Esophagus muscularis mucosa (tissue), 4 donors: ENCODE measurements at regions not wholly inside any gene's neighbourhood (a gene's known extent, or its start where the extent isn't known, plus 50 kb on each side); places are given as distances from the start of the nearest gene placed in this dataset.
"Not testable (repeated sequence)": the region's sequence is repeated elsewhere in the genome, so short reads cannot be mapped to it uniquely, and the experiment has no call there.

Experiments
- DNase-seq: peaks from one replicate; pipeline ENCODE4 v3.0.0-alpha.2; 2017; ENCODE audit errors: extremely low spot score
- H3K27ac ChIP-seq, 4 donors: fragments of 200-600 bp; sonication (generic); replicated peaks in 1 of 4; 1 replicate in 3 of 4; 2 replicates in 1 of 4; pipeline ENCODE4 v1.5.1; 2016 to 2019; ENCODE audit warnings: mild to moderate bottlenecking in 1 of 4
- H3K27me3 ChIP-seq, 4 donors: fragments of 200-600 bp; sonication (generic); one replicate each; pipeline versions ENCODE4 v1.5.1 to v1.6.0; 2016 to 2019
- H3K36me3 ChIP-seq, 4 donors: fragments of 200-600 bp; sonication (generic); one replicate each; pipeline ENCODE4 v1.5.1; 2016 to 2019
- H3K4me1 ChIP-seq, 4 donors: fragments of 200-600 bp; sonication (generic); one replicate each; pipeline ENCODE4 v1.5.1; 2016 to 2019
- H3K4me3 ChIP-seq, 4 donors: fragments of 200-600 bp; sonication (generic); 1 replicate in 2 of 4; 2 replicates in 2 of 4; pipeline ENCODE4 v1.5.1; 2016 to 2019; ENCODE audit warnings: mild to moderate bottlenecking in 4 of 4, moderate library complexity in 1 of 4
- H3K9me3 ChIP-seq, 4 donors: fragments of 200-600 bp; sonication (generic); 1 replicate in 3 of 4; 2 replicates in 1 of 4; pipeline ENCODE4 v1.5.1; 2016 to 2019
- CTCF ChIP-seq, 3 experiments: fragments of 200-600 bp in 2 of 3; fragments of 450-650 bp in 1 of 3; sonication (generic) in 2 of 3; IDR thresholded peaks; one replicate each; pipeline ENCODE4 v1.5.1; 2017 to 2019; ENCODE audit warnings: antibody characterized with exemption in 3 of 3, mild to moderate bottlenecking in 2 of 3, moderate library complexity in 1 of 3
- EP300 ChIP-seq: sonication (generic); formaldehyde crosslinking; IDR thresholded peaks from one replicate; pipeline ENCODE4 v1.6.1; 2017; ENCODE audit warnings: antibody characterized with exemption
- POLR2A ChIP-seq: fragments of 450-650 bp; IDR thresholded peaks from one replicate; pipeline ENCODE4 v1.6.1; 2017; ENCODE audit warnings: antibody characterized with exemption, moderate library complexity, mild to moderate bottlenecking, low read depth
- POLR2AphosphoS5 ChIP-seq, 2 donors: sonication (generic); formaldehyde crosslinking; IDR thresholded peaks; one replicate each; pipeline ENCODE4 v1.6.1; 2017; ENCODE audit warnings: antibody characterized with exemption in 2 of 2
- WGBS: methylation state at CpG from one replicate; pipeline ENCODE4 v1.1.5; 2018; 5-methylcytosine and 5-hydroxymethylcytosine counted together
- intact Hi-C: fragments of 100-400 bp; cut with DNase I; formaldehyde crosslinking; loops from one replicate; pipeline ENCODE4 v1.15.1; 2023

DNA sequence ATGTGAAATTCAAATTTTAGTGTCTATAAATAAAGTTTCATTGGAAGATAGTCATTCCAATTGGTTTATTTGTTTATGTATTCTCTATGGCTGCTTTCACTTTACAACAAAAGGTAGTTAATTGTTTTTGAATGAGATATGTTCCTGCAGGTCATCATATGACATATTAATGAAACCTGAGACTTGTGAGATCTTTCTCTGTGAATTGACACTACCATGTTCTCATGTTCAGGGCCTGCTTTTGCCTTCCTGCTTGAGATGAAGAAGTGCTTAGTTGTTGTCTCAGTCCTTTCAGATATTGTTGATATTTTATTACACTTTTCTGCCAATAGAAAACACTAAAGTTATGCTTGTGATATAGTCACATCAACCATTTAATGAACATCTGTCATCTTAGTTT is 132.5 kb downstream of the UTRN start:
- DNase-seq = no peak
- no peak for TF ChIP-seq EP300
- no peak for TF ChIP-seq POLR2A
- TF ChIP-seq POLR2AphosphoS5 (IDR thresholded peaks at IDR 0.05) = no peak
- TF ChIP-seq CTCF (IDR thresholded peaks at IDR 0.05) = no peak
- peaks cover 0 to 8% (median under 1%) of the 10 kb centered on the region in 4 donors for H3K36me3 ChIP-seq
- intact Hi-C loops = no loop called here
- no peaks in the 10 kb centered on the region for H3K27me3 ChIP-seq
- H3K9me3 ChIP-seq = no peaks in the 10 kb centered on the region
- H3K27ac ChIP-seq = no peak overlapping the region
- no peak overlapping the region for H3K4me3 ChIP-seq
- peaks cover 11 to 31% (median 22%) of the 10 kb centered on the region in 4 donors for H3K4me1 ChIP-seq

DNA sequence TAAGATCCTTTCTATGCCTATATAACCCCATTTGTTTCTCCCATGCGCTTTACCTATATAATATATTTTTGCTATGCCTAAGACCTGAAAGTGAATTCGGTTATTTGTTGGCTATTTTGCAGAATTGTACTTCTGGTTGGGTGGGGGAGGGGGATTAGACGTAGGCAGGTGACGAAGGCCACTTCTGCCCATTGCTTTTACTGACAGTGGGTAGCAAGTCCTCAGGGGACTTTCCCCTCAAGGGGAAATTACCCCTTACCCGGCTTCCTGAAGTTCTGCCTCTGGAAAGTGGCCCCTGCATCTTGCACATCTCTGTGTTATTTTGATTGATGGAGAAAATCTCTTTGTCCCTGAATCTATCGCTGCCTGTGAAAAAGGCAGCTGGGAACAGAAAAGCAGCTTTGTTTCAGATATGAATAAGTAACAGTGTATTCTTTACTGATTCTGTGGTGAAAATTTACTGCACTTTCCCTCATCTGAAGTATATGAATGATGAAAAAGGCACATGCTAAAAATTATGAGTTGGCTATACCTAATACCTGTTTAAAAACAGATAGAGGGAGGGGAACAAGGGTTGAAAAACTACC is 133.9 kb downstream of the UTRN start:
- DNase-seq = no peak
- TF ChIP-seq POLR2A = no peak
- no peak for TF ChIP-seq EP300
- TF ChIP-seq CTCF (IDR thresholded peaks at IDR 0.05) = no peak
- no peak for TF ChIP-seq POLR2AphosphoS5 (IDR thresholded peaks at IDR 0.05)
- H3K9me3 ChIP-seq = no peaks in the 10 kb centered on the region
- no peak overlapping the region for H3K27ac ChIP-seq
- H3K36me3 ChIP-seq = peaks cover 0 to 22% (median 11%) of the 10 kb centered on the region in 4 donors
- no peak overlapping the region for H3K4me3 ChIP-seq
- intact Hi-C loops = no loop called here
- H3K4me1 ChIP-seq = peaks cover 11 to 31% (median 22%) of the 10 kb centered on the region in 4 donors
- H3K27me3 ChIP-seq = no peaks in the 10 kb centered on the region
- WGBS = 74% methylated on average over 6 of the region's 6 CpGs

GRCh38 chr6:144423167-144423566 is 138.0 kb downstream of the UTRN start:
- peaks cover 0 to 44% (median 19%) of the 10 kb centered on the region in 4 donors for H3K36me3 ChIP-seq
- H3K4me1 ChIP-seq = peaks cover 0 to 6% (median 2%) of the 10 kb centered on the region in 4 donors
- WGBS = 57% methylated on average over 3 of the region's 3 CpGs
- H3K4me3 ChIP-seq = no peak overlapping the region
- H3K27me3 ChIP-seq = no peaks in the 10 kb centered on the region
- no peak for TF ChIP-seq POLR2AphosphoS5 (IDR thresholded peaks at IDR 0.05)
- no peak for TF ChIP-seq POLR2A
- no peak for TF ChIP-seq EP300
- TF ChIP-seq CTCF (IDR thresholded peaks at IDR 0.05) = no peak
- intact Hi-C loops = no loop called here
- no peak overlapping the region for H3K27ac ChIP-seq
- no peak for DNase-seq
- H3K9me3 ChIP-seq = no peaks in the 10 kb centered on the region

DNA sequence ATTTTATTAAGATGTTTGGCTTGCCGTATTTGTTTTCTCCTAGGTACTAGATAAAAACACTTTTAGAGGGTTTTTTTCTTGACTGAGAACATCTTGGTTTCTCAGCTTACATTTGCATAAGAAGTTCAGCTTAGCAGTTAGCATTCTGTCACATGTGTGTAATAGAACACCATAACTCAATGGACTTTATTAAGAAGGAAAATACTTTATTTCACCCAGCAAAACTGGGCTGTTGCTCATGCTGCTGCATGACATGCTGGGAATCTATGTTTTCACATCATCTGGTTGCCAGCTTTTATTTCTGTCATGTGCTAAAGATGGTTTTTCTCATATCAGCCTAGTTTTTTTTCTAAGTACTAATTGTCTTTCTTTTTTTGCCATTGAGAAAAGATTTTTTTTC is 144.6 kb downstream of the UTRN start:
- intact Hi-C loops = no loop called here
- 91% methylated on average over 1 of the region's 1 CpG for WGBS
- Histone ChIP-seq H3K27me3 (no peaks in the 10 kb centered on the region), H3K9me3 (no peaks in the 10 kb centered on the region), H3K4me3 (no peak overlapping the region), H3K36me3 (peaks cover 11 to 55% (median 26%) of the 10 kb centered on the region in 4 donors), H3K27ac (no peak overlapping the region), H3K4me1 (peaks cover 0 to 3% (median under 1%) of the 10 kb centered on the region in 4 donors)
- DNase-seq = no peak
- no peak for TF ChIP-seq POLR2A
- TF ChIP-seq CTCF (IDR thresholded peaks at IDR 0.05) = no peak
- no peak for TF ChIP-seq POLR2AphosphoS5 (IDR thresholded peaks at IDR 0.05)
- TF ChIP-seq EP300 = no peak

- WGBS = 97% methylated on average over 6 of the region's 24 CpGs
- H3K36me3 ChIP-seq = peaks cover 16 to 63% (median 39%) of the 10 kb centered on the region in 4 donors
- not testable (repeated sequence) for H3K9me3 ChIP-seq
Observed at GRCh38 chr6:144433446-144433845, 148.3 kb downstream of the UTRN start.

More at GRCh38 chr6:144433446-144433845, 148.3 kb downstream of the UTRN start:
- H3K27me3 ChIP-seq, H3K27ac ChIP-seq, intact Hi-C loops, H3K4me3 ChIP-seq, DNase-seq: not testable (repeated sequence)
- H3K4me1 ChIP-seq = peaks cover 0 to 18% (median 4%) of the 10 kb centered on the region in 4 donors
